Uterus (tissue), 3 donors: ENCODE measurements at regions not wholly inside any gene's neighbourhood (a gene's known extent, or its start where the extent isn't known, plus 50 kb on each side); places are given as distances from the start of the nearest gene placed in this dataset.

Experiments
- DNase-seq, 2 donors: peaks; one replicate each; pipeline ENCODE4 v3.0.0-alpha.2; 2019 to 2020
- H3K27ac ChIP-seq, 2 donors: fragments of 200-600 bp; sonication (generic); 1 replicate in 1 of 2; 2 replicates in 1 of 2; pipeline ENCODE4 v1.5.1; 2016 to 2018
- H3K27me3 ChIP-seq, 2 donors: fragments of 200-600 bp; sonication (generic); one replicate each; pipeline ENCODE4 v1.5.1; 2018 to 2019; ENCODE audit warnings: control low read depth in 1 of 2
- H3K36me3 ChIP-seq, 2 donors: fragments of 200-600 bp; sonication (generic); one replicate each; pipeline ENCODE4 v1.5.1; 2019; ENCODE audit warnings: control low read depth in 1 of 2
- H3K4me1 ChIP-seq, 2 donors: fragments of 200-600 bp; sonication (generic); one replicate each; pipeline ENCODE4 v1.5.1; 2018 to 2019; ENCODE audit warnings: control low read depth in 1 of 2
- H3K4me3 ChIP-seq, 2 donors: fragments of 200-600 bp; sonication (generic); 1 replicate in 1 of 2; 2 replicates in 1 of 2; pipeline ENCODE4 v1.5.1; 2018 to 2019; ENCODE audit warnings: mild to moderate bottlenecking in 1 of 2
- H3K9me3 ChIP-seq, 2 donors: fragments of 200-600 bp; sonication (generic); one replicate each; pipeline ENCODE4 v1.5.1; 2019; ENCODE audit warnings: control low read depth in 1 of 2
- POLR2A ChIP-seq, 2 donors: fragments of 450-650 bp; IDR thresholded peaks; one replicate each; pipeline ENCODE4 v1.6.1; 2016; ENCODE audit warnings: antibody characterized with exemption in 2 of 2, mild to moderate bottlenecking in 1 of 2, moderate library complexity in 1 of 2
- intact Hi-C: fragments of 100-400 bp; cut with DNase I; formaldehyde crosslinking; loops from one replicate; pipeline ENCODE4 v1.15.1; 2023; ENCODE audit warnings: low total_unique reads
- TF ChIP-seq, protein P1 (sequence below), 4 experiments: fragments of 200-600 bp in 2 of 4; fragments of 450-650 bp in 2 of 4; sonication (generic) in 2 of 4; IDR thresholded peaks; one replicate each; pipeline ENCODE4 v1.5.1; 2016 to 2019; ENCODE audit warnings: antibody characterized with exemption in 4 of 4, mild to moderate bottlenecking in 2 of 4, moderate library complexity in 1 of 4
- donor health status: DM: yes; HTN: yes; CAD: no.

DNA sequence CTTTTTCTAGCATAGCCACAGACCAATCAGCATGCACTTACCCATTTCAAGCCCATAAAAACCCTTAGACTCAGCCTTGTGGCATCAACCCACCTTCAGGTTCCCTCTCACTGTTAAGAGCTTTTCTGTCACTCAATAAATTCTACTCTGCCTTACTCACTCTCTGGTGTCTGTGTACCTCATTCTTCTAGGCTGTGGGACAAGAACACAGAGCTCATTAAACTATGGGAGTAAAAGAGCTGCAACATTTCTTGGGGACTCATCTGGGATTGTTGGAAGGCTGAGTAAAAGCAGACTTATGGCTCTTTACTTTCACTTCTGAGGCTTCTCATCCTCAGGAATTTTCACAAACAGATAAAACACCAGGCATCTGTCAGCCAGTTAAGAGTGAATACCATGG, 879.3 kb downstream of the ROBO2 start:
- H3K9me3 ChIP-seq, result no peaks in the 10 kb centered on the region
- no peaks in the 10 kb centered on the region for H3K36me3 ChIP-seq
- intact Hi-C loops, result no loop called here
- no peaks in the 10 kb centered on the region for H3K27me3 ChIP-seq
- H3K27ac ChIP-seq, result no peak overlapping the region
- H3K4me1 ChIP-seq, result no peaks in the 10 kb centered on the region
- H3K4me3 ChIP-seq, result no peak overlapping the region
- no peak for DNase-seq
- TF ChIP-seq, protein P1, sequence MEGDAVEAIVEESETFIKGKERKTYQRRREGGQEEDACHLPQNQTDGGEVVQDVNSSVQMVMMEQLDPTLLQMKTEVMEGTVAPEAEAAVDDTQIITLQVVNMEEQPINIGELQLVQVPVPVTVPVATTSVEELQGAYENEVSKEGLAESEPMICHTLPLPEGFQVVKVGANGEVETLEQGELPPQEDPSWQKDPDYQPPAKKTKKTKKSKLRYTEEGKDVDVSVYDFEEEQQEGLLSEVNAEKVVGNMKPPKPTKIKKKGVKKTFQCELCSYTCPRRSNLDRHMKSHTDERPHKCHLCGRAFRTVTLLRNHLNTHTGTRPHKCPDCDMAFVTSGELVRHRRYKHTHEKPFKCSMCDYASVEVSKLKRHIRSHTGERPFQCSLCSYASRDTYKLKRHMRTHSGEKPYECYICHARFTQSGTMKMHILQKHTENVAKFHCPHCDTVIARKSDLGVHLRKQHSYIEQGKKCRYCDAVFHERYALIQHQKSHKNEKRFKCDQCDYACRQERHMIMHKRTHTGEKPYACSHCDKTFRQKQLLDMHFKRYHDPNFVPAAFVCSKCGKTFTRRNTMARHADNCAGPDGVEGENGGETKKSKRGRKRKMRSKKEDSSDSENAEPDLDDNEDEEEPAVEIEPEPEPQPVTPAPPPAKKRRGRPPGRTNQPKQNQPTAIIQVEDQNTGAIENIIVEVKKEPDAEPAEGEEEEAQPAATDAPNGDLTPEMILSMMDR (IDR thresholded peaks at IDR 0.05), result no peak
- no peak for TF ChIP-seq POLR2A (IDR thresholded peaks at IDR 0.05)

DNA sequence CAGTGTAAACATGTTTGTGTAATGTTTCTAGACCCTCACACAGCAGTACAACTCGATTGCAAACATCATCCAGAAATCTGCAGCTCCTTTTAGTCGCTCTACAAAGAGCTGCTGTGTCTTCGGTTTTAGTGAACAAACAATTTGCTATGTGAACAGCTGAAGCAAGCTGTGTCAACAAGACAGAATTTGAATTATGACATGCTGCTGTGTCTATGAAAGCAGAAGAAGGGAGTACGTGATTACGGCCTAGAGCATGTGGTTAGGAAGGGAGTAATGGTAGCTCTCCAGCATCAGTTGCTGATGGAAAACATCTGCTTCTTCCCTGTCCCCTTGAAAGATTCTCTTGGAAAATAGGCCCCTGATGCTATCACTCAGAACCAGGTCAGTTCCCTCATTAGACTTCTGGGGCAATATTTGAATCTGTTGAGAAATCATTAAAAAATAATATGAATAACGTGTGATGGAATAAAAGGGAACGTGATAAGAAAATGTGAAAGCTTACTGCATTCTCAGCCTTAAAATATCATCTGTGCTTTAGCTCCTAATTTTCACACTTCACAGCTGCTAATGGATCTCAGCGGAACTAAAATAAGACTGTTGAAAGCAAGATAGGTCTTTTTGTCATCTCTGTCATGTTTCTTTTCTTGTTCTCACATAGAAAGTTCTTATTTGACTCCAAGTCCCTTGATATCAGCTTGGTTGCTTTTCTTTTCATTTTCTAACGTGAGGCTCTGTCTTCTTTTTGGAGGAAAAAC, 891.5 kb downstream of the ROBO2 start:
- intact Hi-C loops, result no loop called here
- Histone ChIP-seq H3K4me1 (no peaks in the 10 kb centered on the region), H3K36me3 (no peaks in the 10 kb centered on the region), H3K9me3 (no peaks in the 10 kb centered on the region), H3K27me3 (no peaks in the 10 kb centered on the region), H3K4me3 (no peak overlapping the region), H3K27ac (peak overlapping the region in 1 of 2 donors; percentile 5)
- DNase-seq, result peak in 1 of 2 donors; percentile 14
- no peak for TF ChIP-seq POLR2A (IDR thresholded peaks at IDR 0.05)
- TF ChIP-seq, protein P1 (IDR thresholded peaks at IDR 0.05), result no peak

DNA sequence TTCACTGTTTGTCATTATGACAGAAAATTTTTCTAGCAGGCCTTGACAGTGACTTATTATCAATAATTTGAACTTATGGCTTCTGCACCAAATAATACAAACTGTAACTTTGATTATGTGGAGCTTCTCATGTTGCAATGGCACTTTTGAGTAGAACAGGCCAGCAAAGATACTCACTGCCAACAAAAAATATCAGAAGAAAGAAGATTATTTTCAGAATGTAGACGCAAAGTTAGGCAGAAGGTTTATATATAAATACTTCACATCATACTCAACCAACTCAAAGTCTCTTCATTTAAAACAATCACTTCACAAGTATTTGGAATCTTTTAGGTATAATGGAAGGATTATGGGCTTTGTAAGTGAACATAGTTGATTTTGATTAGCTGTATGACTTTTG, 893.0 kb downstream of the ROBO2 start:
- TF ChIP-seq, protein P1 (IDR thresholded peaks at IDR 0.05), result no peak
- no peak for TF ChIP-seq POLR2A (IDR thresholded peaks at IDR 0.05)
- intact Hi-C loops, result no loop called here
- Histone ChIP-seq H3K4me1 (no peaks in the 10 kb centered on the region), H3K4me3 (no peak overlapping the region), H3K36me3 (no peaks in the 10 kb centered on the region), H3K9me3 (no peaks in the 10 kb centered on the region), H3K27me3 (no peaks in the 10 kb centered on the region), H3K27ac (no peak overlapping the region)
- no peak for DNase-seq

DNA sequence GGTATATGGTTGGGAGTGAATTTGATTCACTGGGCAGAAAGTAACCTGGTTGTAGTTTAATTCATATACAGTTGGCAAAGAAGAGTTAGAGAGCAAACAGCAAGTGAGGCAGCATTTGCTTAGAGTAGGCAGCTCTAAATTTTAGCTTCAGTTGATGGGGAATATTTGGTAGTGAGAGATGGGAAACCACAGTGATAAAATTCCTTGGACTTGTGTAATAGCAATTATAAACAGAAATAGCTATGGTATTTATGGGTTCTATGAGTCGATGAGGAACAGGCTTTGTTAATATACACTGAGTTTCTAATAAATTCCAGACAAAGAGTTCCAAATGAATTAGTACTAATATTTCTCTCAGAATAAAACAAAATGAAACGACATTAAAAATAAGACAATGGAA, 894.0 kb downstream of the ROBO2 start:
- H3K36me3 ChIP-seq, result no peaks in the 10 kb centered on the region
- no peaks in the 10 kb centered on the region for H3K27me3 ChIP-seq
- TF ChIP-seq, protein P1 (IDR thresholded peaks at IDR 0.05), result no peak
- H3K27ac ChIP-seq, result no peak overlapping the region
- H3K9me3 ChIP-seq, result no peaks in the 10 kb centered on the region
- intact Hi-C loops, result no loop called here
- DNase-seq, result no peak
- no peaks in the 10 kb centered on the region for H3K4me1 ChIP-seq
- H3K4me3 ChIP-seq, result no peak overlapping the region

DNA sequence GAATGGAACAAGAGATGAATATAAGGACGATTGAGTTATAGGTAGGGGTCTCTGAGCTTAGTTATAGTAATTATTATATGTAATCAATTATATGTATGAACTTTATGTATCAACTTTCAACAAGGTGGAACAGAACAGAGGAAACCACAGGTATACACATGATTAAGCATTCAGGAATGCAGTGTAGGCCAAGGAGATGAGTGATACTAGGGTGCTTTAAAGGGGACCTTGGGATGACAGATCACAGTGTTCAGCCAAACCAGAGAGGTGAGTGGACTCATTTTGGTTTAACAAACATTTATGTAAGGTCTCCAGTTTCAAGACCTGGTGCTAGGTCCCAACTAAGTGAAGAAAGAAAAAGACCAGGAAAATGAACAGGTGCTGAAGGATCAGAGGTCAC, 895.5 kb downstream of the ROBO2 start:
- Histone ChIP-seq H3K4me1 (no peaks in the 10 kb centered on the region), H3K9me3 (no peaks in the 10 kb centered on the region), H3K27me3 (no peaks in the 10 kb centered on the region), H3K27ac (no peak overlapping the region), H3K4me3 (no peak overlapping the region), H3K36me3 (no peaks in the 10 kb centered on the region)
- intact Hi-C loops, result no loop called here
- TF ChIP-seq, protein P1 (IDR thresholded peaks at IDR 0.05), result no peak
- TF ChIP-seq POLR2A (IDR thresholded peaks at IDR 0.05), result no peak
- no peak for DNase-seq
